Tibial artery (tissue), 4 donors: ENCODE measurements at regions not wholly inside any gene's neighbourhood (a gene's known extent, or its start where the extent isn't known, plus 50 kb on each side); places are given as distances from the start of the nearest gene placed in this dataset.

Experiments
- DNase-seq, 2 donors: peaks; one replicate each; pipeline ENCODE4 v3.0.0-alpha.2; 2019
- H3K27ac ChIP-seq, 2 donors: fragments of 200-600 bp; sonication (generic) in 1 of 2; 1 replicate in 1 of 2; 2 replicates in 1 of 2; pipeline ENCODE4 v1.5.1; 2018 to 2019; ENCODE audit warnings: mild to moderate bottlenecking in 1 of 2
- H3K27me3 ChIP-seq, 2 donors: fragments of 200-600 bp; sonication (generic) in 1 of 2; one replicate each; pipeline versions ENCODE4 v1.5.1 to v1.6.0; 2016 to 2019
- H3K36me3 ChIP-seq, 3 donors: fragments of 200-600 bp; sonication (generic) in 2 of 3; one replicate each; pipeline ENCODE4 v1.5.1; 2016 to 2019; ENCODE audit warnings: mild to moderate bottlenecking in 2 of 3
- H3K4me1 ChIP-seq, 4 donors: fragments of 200-600 bp; sonication (generic) in 2 of 4; 1 replicate in 3 of 4; 2 replicates in 1 of 4; pipeline ENCODE4 v1.5.1; 2016 to 2019
- H3K4me3 ChIP-seq, 2 donors: fragments of 200-600 bp; sonication (generic) in 1 of 2; 1 replicate in 1 of 2; 2 replicates in 1 of 2; pipeline ENCODE4 v1.5.1; 2018 to 2019; ENCODE audit warnings: mild to moderate bottlenecking in 2 of 2
- H3K9me3 ChIP-seq, 3 donors: fragments of 200-600 bp; sonication (generic) in 1 of 3; one replicate each; pipeline ENCODE4 v1.5.1; 2016 to 2019
- intact Hi-C: fragments of 100-400 bp; cut with DNase I; formaldehyde crosslinking; loops from one replicate; pipeline ENCODE4 v1.15.0; 2023; ENCODE audit warnings: low total_unique reads
- TF ChIP-seq, protein P1 (sequence below), 2 experiments: fragments of 200-600 bp in 1 of 2; fragments of 450-650 bp in 1 of 2; IDR thresholded peaks; one replicate each; pipeline ENCODE4 v1.5.1; 2017 to 2019; ENCODE audit warnings: antibody characterized with exemption in 2 of 2, mild to moderate bottlenecking in 1 of 2, moderate library complexity in 1 of 2

DNA sequence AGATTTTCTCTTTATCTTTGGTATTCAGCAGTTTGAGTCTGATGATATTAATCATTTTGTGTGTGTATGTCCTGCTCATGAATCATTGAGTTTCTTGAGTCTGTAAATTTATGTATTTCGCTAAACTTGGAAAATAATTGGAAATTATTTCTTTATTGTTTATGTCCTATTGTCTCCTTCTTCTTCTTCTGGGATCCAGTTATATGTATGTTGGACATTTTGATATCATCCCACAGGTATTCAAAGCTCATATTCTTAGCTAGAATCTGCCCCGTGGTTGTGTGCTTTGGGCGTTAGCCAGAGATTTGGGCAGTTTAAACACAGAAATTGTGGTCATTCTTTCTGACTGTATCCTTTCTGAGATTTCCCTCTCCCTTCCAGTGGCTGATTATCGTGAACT lies 243.0 kb upstream of the SPRED2 start:
- no peak overlapping the region for H3K4me3 ChIP-seq
- no peaks in the 10 kb centered on the region for H3K27me3 ChIP-seq
- no peaks in the 10 kb centered on the region for H3K4me1 ChIP-seq
- no peak for DNase-seq
- no peak overlapping the region for H3K27ac ChIP-seq
- intact Hi-C loops, result no loop called here
- H3K36me3 ChIP-seq, result no peaks in the 10 kb centered on the region
- TF ChIP-seq, protein P1, sequence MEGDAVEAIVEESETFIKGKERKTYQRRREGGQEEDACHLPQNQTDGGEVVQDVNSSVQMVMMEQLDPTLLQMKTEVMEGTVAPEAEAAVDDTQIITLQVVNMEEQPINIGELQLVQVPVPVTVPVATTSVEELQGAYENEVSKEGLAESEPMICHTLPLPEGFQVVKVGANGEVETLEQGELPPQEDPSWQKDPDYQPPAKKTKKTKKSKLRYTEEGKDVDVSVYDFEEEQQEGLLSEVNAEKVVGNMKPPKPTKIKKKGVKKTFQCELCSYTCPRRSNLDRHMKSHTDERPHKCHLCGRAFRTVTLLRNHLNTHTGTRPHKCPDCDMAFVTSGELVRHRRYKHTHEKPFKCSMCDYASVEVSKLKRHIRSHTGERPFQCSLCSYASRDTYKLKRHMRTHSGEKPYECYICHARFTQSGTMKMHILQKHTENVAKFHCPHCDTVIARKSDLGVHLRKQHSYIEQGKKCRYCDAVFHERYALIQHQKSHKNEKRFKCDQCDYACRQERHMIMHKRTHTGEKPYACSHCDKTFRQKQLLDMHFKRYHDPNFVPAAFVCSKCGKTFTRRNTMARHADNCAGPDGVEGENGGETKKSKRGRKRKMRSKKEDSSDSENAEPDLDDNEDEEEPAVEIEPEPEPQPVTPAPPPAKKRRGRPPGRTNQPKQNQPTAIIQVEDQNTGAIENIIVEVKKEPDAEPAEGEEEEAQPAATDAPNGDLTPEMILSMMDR (IDR thresholded peaks at IDR 0.05), result no peak
- H3K9me3 ChIP-seq, result peaks cover 0 to 13% (median 4%) of the 10 kb centered on the region in 3 donors

DNA sequence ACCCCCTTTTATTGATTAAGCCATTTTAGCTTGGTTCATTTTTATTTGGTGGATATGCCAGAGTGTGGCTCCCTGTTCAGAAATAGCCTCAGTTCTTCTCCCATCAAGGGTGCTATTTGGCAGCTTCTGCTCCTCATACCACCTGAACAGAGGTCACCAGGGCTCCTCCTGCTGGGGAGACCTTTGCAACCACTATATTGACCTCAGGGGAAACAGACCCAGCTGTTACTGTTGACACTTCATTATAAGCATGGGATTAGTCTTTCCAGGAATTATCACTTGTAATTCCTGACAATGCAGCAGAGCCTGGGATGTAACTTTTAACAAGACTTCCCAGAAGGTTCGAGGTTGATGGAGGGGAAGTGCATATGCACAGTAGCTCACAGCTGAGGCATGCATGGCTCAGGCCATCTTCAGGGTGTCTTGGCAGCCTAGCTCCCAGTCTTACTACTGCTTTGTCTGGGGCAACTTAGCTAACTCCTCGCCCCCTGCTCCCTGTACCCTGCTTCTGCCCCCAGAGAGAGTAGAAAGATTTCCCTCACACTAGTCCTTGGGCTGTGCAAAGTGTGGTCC lies 239.4 kb upstream of the SPRED2 start:
- no peak for DNase-seq
- Histone ChIP-seq H3K4me3 (no peak overlapping the region), H3K36me3 (no peaks in the 10 kb centered on the region), H3K27ac (no peak overlapping the region), H3K4me1 (no peaks in the 10 kb centered on the region), H3K9me3 (peaks cover 3 to 26% (median 18%) of the 10 kb centered on the region in 3 donors), H3K27me3 (no peaks in the 10 kb centered on the region)
- intact Hi-C loops, result no loop called here
- TF ChIP-seq, protein P1 (IDR thresholded peaks at IDR 0.05), result no peak

DNA sequence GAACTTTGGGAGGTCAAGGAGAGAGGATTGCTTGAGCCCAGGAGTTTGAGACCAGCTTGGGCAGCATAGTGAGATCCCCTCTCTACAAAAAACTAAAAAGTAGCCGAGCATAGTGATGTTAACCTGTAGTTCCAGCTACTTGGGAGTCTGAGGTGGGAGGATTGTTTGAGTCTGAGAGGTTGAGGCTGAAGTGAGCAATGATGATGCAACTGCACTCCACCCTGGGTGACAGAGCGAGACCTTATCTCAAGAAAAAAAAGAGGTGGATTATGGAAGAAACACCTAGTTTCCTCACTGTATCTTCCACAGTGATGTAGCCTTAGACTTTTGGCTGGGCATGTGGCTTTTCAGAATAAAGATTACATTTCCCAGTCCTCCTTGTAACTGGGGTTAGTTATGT lies 237.2 kb upstream of the SPRED2 start:
- H3K9me3 ChIP-seq, result peaks cover 3 to 18% (median 14%) of the 10 kb centered on the region in 3 donors
- intact Hi-C loops, result no loop called here
- H3K36me3 ChIP-seq, result no peaks in the 10 kb centered on the region
- TF ChIP-seq, protein P1 (IDR thresholded peaks at IDR 0.05), result no peak
- no peak overlapping the region for H3K4me3 ChIP-seq
- H3K4me1 ChIP-seq, result no peaks in the 10 kb centered on the region
- H3K27ac ChIP-seq, result no peak overlapping the region
- H3K27me3 ChIP-seq, result no peaks in the 10 kb centered on the region
- DNase-seq, result no peak

DNA sequence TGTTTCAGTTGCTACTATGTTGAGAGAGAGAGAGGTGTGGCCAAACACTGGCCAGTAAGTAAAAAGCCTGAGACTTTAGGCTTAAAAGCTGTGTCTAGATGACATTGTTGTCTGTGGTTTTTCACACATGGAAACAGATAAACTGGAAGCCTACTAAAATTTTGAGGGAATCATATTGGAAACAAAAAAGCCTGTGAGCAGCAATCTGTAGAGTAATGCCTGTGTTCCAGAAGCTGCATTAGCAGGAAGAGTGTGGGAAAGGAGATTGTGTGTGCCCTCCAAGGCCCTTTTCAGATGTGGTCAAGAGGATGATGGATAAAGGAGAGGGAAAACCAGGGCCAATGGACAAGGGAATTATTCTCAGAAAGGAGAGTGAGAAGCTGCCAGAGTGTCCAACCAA lies 236.3 kb upstream of the SPRED2 start:
- TF ChIP-seq, protein P1 (IDR thresholded peaks at IDR 0.05), result no peak
- no peak for DNase-seq
- H3K4me3 ChIP-seq, result no peak overlapping the region
- no peaks in the 10 kb centered on the region for H3K36me3 ChIP-seq
- no peaks in the 10 kb centered on the region for H3K27me3 ChIP-seq
- peaks cover 3 to 14% (median 14%) of the 10 kb centered on the region in 3 donors for H3K9me3 ChIP-seq
- no peaks in the 10 kb centered on the region for H3K4me1 ChIP-seq
- no peak overlapping the region for H3K27ac ChIP-seq
- intact Hi-C loops, result no loop called here

DNA sequence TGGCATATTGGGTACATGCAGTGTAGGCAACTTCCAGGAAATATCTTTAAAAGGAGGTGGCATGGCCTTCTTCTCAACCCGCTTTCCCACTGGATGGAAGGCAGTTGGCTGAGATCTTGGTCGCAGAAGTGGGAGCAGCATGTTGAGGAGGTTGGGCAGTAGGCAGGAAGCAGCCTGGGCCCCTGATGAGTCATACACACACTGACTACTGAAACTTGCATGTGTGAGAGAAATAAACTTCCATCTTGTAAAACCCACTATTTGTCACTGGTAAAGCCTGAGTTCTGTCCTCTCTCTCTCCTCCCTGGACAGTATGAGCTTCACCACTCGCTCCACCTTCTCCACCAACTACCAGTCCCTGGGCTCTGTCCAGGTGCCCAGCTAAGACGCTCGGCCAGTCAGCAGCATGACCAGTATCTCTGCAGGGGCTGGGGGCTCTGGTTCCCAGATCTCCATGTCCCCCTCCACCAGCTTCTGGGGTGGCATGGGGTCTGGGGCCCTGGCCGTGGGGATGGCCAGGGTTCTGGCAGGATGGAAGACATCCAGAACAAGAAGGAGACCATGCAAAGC lies 233.8 kb upstream of the SPRED2 start:
- Histone ChIP-seq H3K9me3 (peaks cover 3 to 14% (median 14%) of the 10 kb centered on the region in 3 donors), H3K4me1 (peaks cover 0 to 16% (median 2%) of the 10 kb centered on the region in 4 donors), H3K27ac (no peak overlapping the region), H3K27me3 (no peaks in the 10 kb centered on the region), H3K36me3 (no peaks in the 10 kb centered on the region), H3K4me3 (no peak overlapping the region)
- TF ChIP-seq, protein P1 (IDR thresholded peaks at IDR 0.05), result no peak
- intact Hi-C loops, result no loop called here
- DNase-seq, result no peak
